ENCODE measurements at regions not wholly inside any gene's neighbourhood (a gene's known extent, or its start where the extent isn't known, plus 50 kb on each side); places are given as distances from the start of the nearest gene placed in this dataset.

GRCh38 chr13:50522506-50522905 is 321.0 kb downstream of the DLEU7 start:
- ATAC-seq, result no peak
- TF ChIP-seq ZC3H10 (CRISPR knock-in tag; IDR thresholded peaks at IDR 0.05) (no peak), ARNTL (CRISPR knock-in tag; IDR thresholded peaks at IDR 0.05; ENCODE audit: borderline replicate concordance, low read depth) (no peak), POU6F1 (CRISPR knock-in tag; IDR thresholded peaks at IDR 0.05; ENCODE audit: borderline replicate concordance, low read depth) (no peak), SNAI2 (CRISPR knock-in tag; IDR thresholded peaks at IDR 0.05) (no peak), ZNF70 (CRISPR knock-in tag; IDR thresholded peaks at IDR 0.05) (no peak), TOX (CRISPR knock-in tag; IDR thresholded peaks at IDR 0.05; ENCODE audit: borderline replicate concordance) (no peak), CSRNP3 (CRISPR knock-in tag; IDR thresholded peaks at IDR 0.05) (no peak), CREB5 (CRISPR knock-in tag; IDR thresholded peaks at IDR 0.05; ENCODE audit: low read depth) (no peak), ZFP3 (CRISPR knock-in tag; IDR thresholded peaks at IDR 0.05) (no peak), ESRRG (CRISPR knock-in tag; IDR thresholded peaks at IDR 0.05) (no peak), RARB (CRISPR knock-in tag; IDR thresholded peaks at IDR 0.05) (no peak)

GRCh38 chr13:50523307-50523706 is 320.2 kb downstream of the DLEU7 start:
- TF ChIP-seq SNAI2 (CRISPR knock-in tag; IDR thresholded peaks at IDR 0.05), result no peak
- no peak for ATAC-seq

- TF ChIP-seq TOX (CRISPR knock-in tag; IDR thresholded peaks at IDR 0.05; ENCODE audit: borderline replicate concordance) (no peak), ZNF565 (CRISPR knock-in tag; conservative IDR thresholded peaks at IDR 0.05; ENCODE audit: low read depth) (no peak), ESRRG (CRISPR knock-in tag; IDR thresholded peaks at IDR 0.05) (no peak), CSRNP3 (CRISPR knock-in tag; IDR thresholded peaks at IDR 0.05) (no peak), GLIS3 (CRISPR knock-in tag; IDR thresholded peaks at IDR 0.05) (no peak), SNAI2 (CRISPR knock-in tag; IDR thresholded peaks at IDR 0.05) (no peak), BACH2 (CRISPR knock-in tag; IDR thresholded peaks at IDR 0.05; ENCODE audit: borderline replicate concordance) (no peak), RARB (CRISPR knock-in tag; IDR thresholded peaks at IDR 0.05) (no peak), ZFP3 (CRISPR knock-in tag; IDR thresholded peaks at IDR 0.05) (no peak), CREB5 (CRISPR knock-in tag; IDR thresholded peaks at IDR 0.05; ENCODE audit: low read depth) (no peak)
- ATAC-seq, result no peak
Measured at GRCh38 chr13:50524560-50524959, 318.9 kb downstream of the DLEU7 start.

GRCh38 chr13:50526661-50527071 is 316.8 kb downstream of the DLEU7 start:
- ATAC-seq, result no peak

More at GRCh38 chr13:50526661-50527071, 316.8 kb downstream of the DLEU7 start:
- TF ChIP-seq ZNF565 (CRISPR knock-in tag; conservative IDR thresholded peaks at IDR 0.05; ENCODE audit: low read depth) (no peak), ZNF70 (CRISPR knock-in tag; IDR thresholded peaks at IDR 0.05) (no peak), CSDC2 (CRISPR knock-in tag; IDR thresholded peaks at IDR 0.05) (no peak), PPARA (CRISPR knock-in tag; IDR thresholded peaks at IDR 0.05; ENCODE audit: borderline replicate concordance) (no peak), TSHZ2 (CRISPR knock-in tag; IDR thresholded peaks at IDR 0.05) (no peak), OSR1 (CRISPR knock-in tag; IDR thresholded peaks at IDR 0.05) (no peak), TCF4 (CRISPR knock-in tag; IDR thresholded peaks at IDR 0.05; ENCODE audit: borderline replicate concordance) (no peak), ZFP30 (CRISPR knock-in tag; IDR thresholded peaks at IDR 0.05) (no peak), CREB5 (CRISPR knock-in tag; IDR thresholded peaks at IDR 0.05; ENCODE audit: low read depth) (no peak), PATZ1 (CRISPR knock-in tag; IDR thresholded peaks at IDR 0.05; ENCODE audit: borderline replicate concordance) (no peak), ARNTL (CRISPR knock-in tag; IDR thresholded peaks at IDR 0.05; ENCODE audit: borderline replicate concordance, low read depth) (no peak), SNAI2 (CRISPR knock-in tag; IDR thresholded peaks at IDR 0.05) (no peak), ZC3H10 (CRISPR knock-in tag; IDR thresholded peaks at IDR 0.05) (no peak), ESRRG (CRISPR knock-in tag; IDR thresholded peaks at IDR 0.05) (no peak)

All from SK-N-SH treated with all-trans-retinoic acid at 6 μM for 48 hours (cell line).